Right lobe of liver (tissue), 4 donors: ENCODE measurements at regions not wholly inside any gene's neighbourhood (a gene's known extent, or its start where the extent isn't known, plus 50 kb on each side); places are given as distances from the start of the nearest gene placed in this dataset.

ENCODE experiments used
- CTCF ChIP-seq, 4 donors: fragments of 200-600 bp in 3 of 4; fragments of 450-650 bp in 1 of 4; IDR thresholded peaks; one replicate each; pipeline versions ENCODE4 v1.5.1 to v1.8.0; 2016 to 2022; ENCODE audit warnings: antibody characterized with exemption in 4 of 4, mild to moderate bottlenecking in 2 of 4
- POLR2A ChIP-seq: fragments of 450-650 bp; IDR thresholded peaks from one replicate; pipeline ENCODE4 v1.6.1; 2017; ENCODE audit warnings: antibody characterized with exemption, mild to moderate bottlenecking
- donor health status: DM: no; HTN: no; CAD: no.
- donor health status: DM: no; HTN: no; CAD: no.
- donor health status: DM: no; HTN: yes; CAD: no.

GRCh38 chr3:152664766-152665165 is 170.2 kb upstream of the P2RY1 start:
- TF ChIP-seq CTCF (IDR thresholded peaks at IDR 0.05) = no peak
- no peak for TF ChIP-seq POLR2A
